GM18873 (cell line): ENCODE measurements at regions not wholly inside any gene's neighbourhood (a gene's known extent, or its start where the extent isn't known, plus 50 kb on each side); places are given as distances from the start of the nearest gene placed in this dataset.

Source experiments
- ATAC-seq: cut with Tn5 transposase; IDR thresholded peaks from one replicate; pipeline ENCODE4 v1.9.1; 2021; ENCODE audit warnings: mild to moderate bottlenecking, moderate library complexity, moderate number of reproducible peaks; ENCODE audit not compliant: unreplicated experiment, low FRiP score

- ATAC-seq = no peak
These were observed 90.9 kb upstream of the RNF32 start for GRCh38 chr7:156549636-156550035.

GRCh38 chr7:156547884-156548561, 92.6 kb upstream of the RNF32 start:
- ATAC-seq = no peak

- no peak for ATAC-seq
These were observed 94.6 kb upstream of the RNF32 start for GRCh38 chr7:156545979-156546378.

GRCh38 chr7:156544919-156545715, 95.5 kb upstream of the RNF32 start:
- no peak for ATAC-seq

GRCh38 chr7:156543699-156544598, 96.6 kb upstream of the RNF32 start:
- no peak for ATAC-seq

- ATAC-seq = no peak
These were observed 99.9 kb upstream of the RNF32 start for GRCh38 chr7:156540619-156541165.

GRCh38 chr7:156539999-156540398, 100.6 kb upstream of the RNF32 start:
- ATAC-seq = no peak

- ATAC-seq = no peak
These were observed 103.6 kb upstream of the RNF32 start for GRCh38 chr7:156537006-156537405.

GRCh38 chr7:156534925-156535324, 105.6 kb upstream of the RNF32 start:
- no peak for ATAC-seq

- ATAC-seq = no peak
These were observed 106.6 kb upstream of the RNF32 start for GRCh38 chr7:156533964-156534363.

- ATAC-seq = no peak
These were observed 107.2 kb upstream of the RNF32 start for GRCh38 chr7:156533420-156533819.

GRCh38 chr7:156532016-156532602, 108.5 kb upstream of the RNF32 start:
- no peak for ATAC-seq

- no peak for ATAC-seq
These were observed 110.6 kb upstream of the RNF32 start for GRCh38 chr7:156529956-156530355.

GRCh38 chr7:156527458-156527890, 113.1 kb upstream of the RNF32 start:
- no peak for ATAC-seq

GRCh38 chr7:156524818-156525597, 115.6 kb upstream of the RNF32 start:
- ATAC-seq = no peak

- ATAC-seq = no peak
These were observed 117.0 kb upstream of the RNF32 start for GRCh38 chr7:156523447-156524048.

GRCh38 chr7:156522801-156523200, 117.8 kb upstream of the RNF32 start:
- ATAC-seq = no peak

- no peak for ATAC-seq
These were observed 121.5 kb upstream of the RNF32 start for GRCh38 chr7:156519070-156519469.

- no peak for ATAC-seq
These were observed 122.1 kb upstream of the RNF32 start for GRCh38 chr7:156518466-156518865.
